PC-9 (cell line): ENCODE measurements at regions not wholly inside any gene's neighbourhood (a gene's known extent, or its start where the extent isn't known, plus 50 kb on each side); places are given as distances from the start of the nearest gene placed in this dataset.

ENCODE experiments used
- BruUV-seq: library from RNA; stranded (reverse); fragments of 400-500 nt; replicated peaks from 2 replicates; lab custom pipeline; 2021; lab: Mats Ljungman, UMichigan
- CTCF ChIA-PET: fragments of 300-600 bp; sonication (Branson Sonifier 250); formaldehyde crosslinking; loops from one replicate; lab custom pipeline; 2022; ENCODE audit warnings: antibody characterized with exemption; lab: Charles Lee
- POLR2A ChIA-PET: fragments of 300-600 bp; sonication (Branson Sonifier 250); formaldehyde crosslinking; loops from one replicate; lab custom pipeline; 2022; ENCODE audit warnings: antibody characterized with exemption; ENCODE audit not compliant: unreplicated experiment; lab: Charles Lee
- DNase-seq, 2 experiments: peaks; one replicate each; pipeline versions ENCODE4 v3.0.0 to v3.0.0-alpha.2; 2015 to 2022; ENCODE audit warnings: mixed read lengths in 1 of 2
- H2AFZ ChIP-seq: fragments of 200-600 bp; sonication (generic); 2 replicates; pipeline ENCODE4 v1.8.1; 2017; ENCODE audit warnings: antibody characterized with exemption
- H3F3A ChIP-seq: fragments of 200-600 bp; sonication (generic); 2 replicates; pipeline ENCODE4 v1.8.1; 2017; ENCODE audit warnings: antibody characterized with exemption, mild to moderate bottlenecking, low read depth; ENCODE audit not compliant: insufficient read depth
- H3K27ac ChIP-seq: fragments of 200-600 bp; sonication (generic); 2 replicates; pipeline ENCODE4 v1.6.1; 2016; ENCODE audit warnings: mixed run types
- H3K27me3 ChIP-seq: fragments of 200-600 bp; sonication (generic); 2 replicates; pipeline ENCODE4 v1.6.1; 2016; ENCODE audit warnings: low read depth, mixed run types; ENCODE audit not compliant: insufficient read depth
- H3K36me3 ChIP-seq: fragments of 200-600 bp; sonication (generic); 2 replicates; pipeline ENCODE4 v1.6.1; 2016; ENCODE audit warnings: low read depth, mixed run types
- H3K4me1 ChIP-seq: fragments of 200-600 bp; sonication (generic); replicated peaks from 2 replicates; pipeline ENCODE4 v1.6.1; 2016; ENCODE audit warnings: mixed run types; ENCODE audit not compliant: insufficient read depth
- H3K4me2 ChIP-seq: fragments of 200-600 bp; sonication (generic); 2 replicates; pipeline ENCODE4 v1.6.1; 2017; ENCODE audit warnings: mixed run types
- H3K4me3 ChIP-seq: fragments of 200-600 bp; sonication (generic); 2 replicates; pipeline ENCODE4 v1.6.1; 2016; ENCODE audit warnings: mixed run types
- H3K79me2 ChIP-seq: fragments of 200-600 bp; sonication (generic); 2 replicates; pipeline ENCODE4 v1.6.1; 2017; ENCODE audit warnings: low read depth, mixed run types
- H3K9me2 ChIP-seq: fragments of 200-600 bp; sonication (generic); 2 replicates; pipeline ENCODE4 v1.8.1; 2017; ENCODE audit warnings: mild to moderate bottlenecking; ENCODE audit not compliant: insufficient read depth
- H3K9me3 ChIP-seq: fragments of 200-600 bp; sonication (generic); 2 replicates; pipeline ENCODE4 v1.8.1; 2016; ENCODE audit warnings: low read depth; ENCODE audit not compliant: insufficient read depth
- H4K20me1 ChIP-seq: fragments of 200-600 bp; sonication (generic); 2 replicates; pipeline ENCODE4 v1.8.1; 2017; ENCODE audit not compliant: insufficient read depth
- CTCF ChIP-seq: fragments of 200-600 bp; sonication (generic); conservative IDR thresholded peaks from 2 replicates; pipeline ENCODE4 v1.6.1; 2017; ENCODE audit warnings: mixed run types, antibody characterized with exemption, mild to moderate bottlenecking, moderate library complexity
- EZH2 ChIP-seq: fragments of 200-600 bp; sonication (generic); IDR thresholded peaks from 2 replicates; pipeline ENCODE4 v1.8.0; 2017; ENCODE audit warnings: antibody characterized with exemption, low read depth
- intact Hi-C: fragments of 100-400 bp; cut with micrococcal nuclease; formaldehyde crosslinking; loops from one replicate; pipeline ENCODE4 v1.10.0; 2022; ENCODE audit not compliant: unreplicated experiment

GRCh38 chr10:6909905-6910560, 330.0 kb upstream of the PRKCQ start:
- Histone ChIP-seq H3K9me3 (no peaks in the 10 kb centered on the region), H3K36me3 (no peaks in the 10 kb centered on the region), H3K27me3 (no peaks in the 10 kb centered on the region), H3K4me2 (no peak overlapping the region), H3F3A (no peaks in the 10 kb centered on the region), H3K4me3 (no peak overlapping the region), H3K27ac (no peak overlapping the region), H3K9me2 (no peaks in the 10 kb centered on the region), H4K20me1 (no peaks in the 10 kb centered on the region), H3K4me1 (no peaks in the 10 kb centered on the region), H3K79me2 (no peaks in the 10 kb centered on the region), H2AFZ (no peak overlapping the region)
- intact Hi-C loops = no loop called here
- no TSS peak for BruUV-seq
- TF ChIP-seq CTCF (no peak), EZH2 (no peak)
- ChIA-PET CTCF (no interaction called here), POLR2A (no interaction called here)
- DNase-seq = no peak

- H3K9me3 ChIP-seq = no peaks in the 10 kb centered on the region
- no peak overlapping the region for H3K4me3 ChIP-seq
- no peak for DNase-seq
- CTCF ChIA-PET = no interaction called here
- no peaks in the 10 kb centered on the region for H3K27me3 ChIP-seq
- BruUV-seq = no TSS peak
- H3K27ac ChIP-seq = no peak overlapping the region
- intact Hi-C loops = no loop called here
- no peaks in the 10 kb centered on the region for H3K36me3 ChIP-seq
- H3K9me2 ChIP-seq = no peaks in the 10 kb centered on the region
- no peak overlapping the region for H3K4me2 ChIP-seq
- H2AFZ ChIP-seq = no peak overlapping the region
- POLR2A ChIA-PET = no interaction called here
- TF ChIP-seq CTCF (no peak), EZH2 (no peak)
- H3K4me1 ChIP-seq = no peaks in the 10 kb centered on the region
- no peaks in the 10 kb centered on the region for H3F3A ChIP-seq
- H3K79me2 ChIP-seq = no peaks in the 10 kb centered on the region
- H4K20me1 ChIP-seq = no peaks in the 10 kb centered on the region
These were observed 327.9 kb upstream of the PRKCQ start for GRCh38 chr10:6907877-6908530.

GRCh38 chr10:6894405-6894804, 314.3 kb upstream of the PRKCQ start:
- Histone ChIP-seq H3K9me2 (no peaks in the 10 kb centered on the region), H3K79me2 (no peaks in the 10 kb centered on the region), H3K9me3 (no peaks in the 10 kb centered on the region), H4K20me1 (no peaks in the 10 kb centered on the region), H3F3A (no peaks in the 10 kb centered on the region), H3K4me3 (no peak overlapping the region), H3K4me2 (no peak overlapping the region), H2AFZ (no peak overlapping the region), H3K27ac (no peak overlapping the region), H3K4me1 (no peaks in the 10 kb centered on the region), H3K36me3 (no peaks in the 10 kb centered on the region), H3K27me3 (no peaks in the 10 kb centered on the region)
- no peak for TF ChIP-seq EZH2
- no peak for TF ChIP-seq CTCF
- intact Hi-C loops = no loop called here
- POLR2A ChIA-PET = no interaction called here
- DNase-seq = no peak
- CTCF ChIA-PET = no interaction called here
- no TSS peak for BruUV-seq
